ENCODE measurements at regions not wholly inside any gene's neighbourhood (a gene's known extent, or its start where the extent isn't known, plus 50 kb on each side); places are given as distances from the start of the nearest gene placed in this dataset.

GRCh38 chr1:29855561-29856160 is 619.3 kb downstream of the PTPRU start:
- H3K4me1 ChIP-seq (ENCODE audit: insufficient read depth, low read length) = no peaks in the 10 kb centered on the region
- no TSS peak for BruUV-seq (replicated peaks)
- DNase-seq (ENCODE audit: low spot score) = no peak
- H3K79me2 ChIP-seq (ENCODE audit: insufficient read depth, low read length) = no peaks in the 10 kb centered on the region
- no peak overlapping the region for H3K4me3 ChIP-seq (replicated peaks in 1 of 3; ENCODE audit: insufficient read depth in 1 of 3, low read depth in 2 of 3, low read length in 3 of 3)
- no peak for ATAC-seq
- no peak for TF ChIP-seq ZNF451 (CRISPR knock-in tag; IDR thresholded peaks at IDR 0.05)
- TF ChIP-seq ZNF546 (CRISPR knock-in tag; conservative IDR thresholded peaks at IDR 0.05) = no peak
- H3K27me3 ChIP-seq (ENCODE audit: control insufficient read depth in 1 of 2, insufficient read depth in 2 of 2, low read length in 2 of 2) = peaks cover 0 to 2% of the 10 kb centered on the region in 2 experiments; a peak in 3 of 5 replicates
- no peak for FAIRE-seq
- ChIA-PET CTCF (ENCODE audit: low intra/inter-chr PET ratio, low total read pairs) (no interaction called here), POLR2A (no interaction called here)
- H3K9ac ChIP-seq (ENCODE audit: insufficient read depth, low read depth, low read length) = no peak overlapping the region
- no peaks in the 10 kb centered on the region for H4K20me1 ChIP-seq (ENCODE audit: insufficient read depth, low read length)
- H3K27ac ChIP-seq (ENCODE audit: extremely low read length, insufficient read depth, low read length) = no peak overlapping the region
- no peak overlapping the region for H3K4me2 ChIP-seq (ENCODE audit: low read depth, low read length)
- WGBS (ENCODE audit: low lambda C conversion rate) = 23% methylated on average over 10 of the region's 10 CpGs
- intact Hi-C loops (cut with micrococcal nuclease; ENCODE audit: unreplicated experiment) = no loop called here
- peaks cover 2% of the 10 kb centered on the region; the same call in 1 of the 2 replicates for H3K9me3 ChIP-seq (ENCODE audit: low read length)
- no peak overlapping the region for H2AFZ ChIP-seq (ENCODE audit: low read length)
- in situ Hi-C loops (cut with HindIII; ENCODE audit: extremely low pct_ligation_motif_present, low pct_unique_long_range_greater_than_20kb) = loop anchor here (10.0 kb wide), 1 partner anchor 621 kb away; the partner anchor contains the start of genes MECR and PTPRU
- no peaks in the 10 kb centered on the region for H3K36me3 ChIP-seq (replicated peaks in 1 of 2; ENCODE audit: control insufficient read depth in 1 of 2, insufficient read depth in 2 of 2, low read length in 2 of 2)

- H3K9ac ChIP-seq (ENCODE audit: insufficient read depth, low read depth, low read length) = no peak overlapping the region
- H3K9me3 ChIP-seq (ENCODE audit: low read length) = no peaks in the 10 kb centered on the region
- TF ChIP-seq ATF7 (IDR thresholded peaks at IDR 0.05) (peak; percentile 11; the same call in 1 of the 2 replicates), ATF7 (CRISPR knock-in tag; IDR thresholded peaks at IDR 0.05) (no peak), NR2C2 (CRISPR knock-in tag; IDR thresholded peaks at IDR 0.05; ENCODE audit: borderline replicate concordance) (no peak)
- H3K4me3 ChIP-seq (replicated peaks in 1 of 3; ENCODE audit: insufficient read depth in 1 of 3, low read depth in 2 of 3, low read length in 3 of 3) = no peak overlapping the region
- H4K20me1 ChIP-seq (ENCODE audit: insufficient read depth, low read length) = no peaks in the 10 kb centered on the region
- no peak overlapping the region for H3K4me2 ChIP-seq (ENCODE audit: low read depth, low read length)
- ATAC-seq (no peak), FAIRE-seq (no peak), DNase-seq (ENCODE audit: low spot score) (no peak)
- H3K79me2 ChIP-seq (ENCODE audit: insufficient read depth, low read length) = no peaks in the 10 kb centered on the region
- POLR2A ChIA-PET = no interaction called here
- H3K27me3 ChIP-seq (ENCODE audit: control insufficient read depth in 1 of 2, insufficient read depth in 2 of 2, low read length in 2 of 2) = peaks cover 0 to 2% of the 10 kb centered on the region in 2 experiments; a peak in 3 of 5 replicates
- no peak overlapping the region for H2AFZ ChIP-seq (ENCODE audit: low read length)
- H3K4me1 ChIP-seq (ENCODE audit: insufficient read depth, low read length) = no peaks in the 10 kb centered on the region
- H3K27ac ChIP-seq (ENCODE audit: extremely low read length, insufficient read depth, low read length) = no peak overlapping the region
- intact Hi-C loops (cut with micrococcal nuclease; ENCODE audit: unreplicated experiment) (no loop called here), in situ Hi-C loops (cut with HindIII; ENCODE audit: extremely low pct_ligation_motif_present, low pct_unique_long_range_greater_than_20kb) (loop anchor here (10.0 kb wide), 1 partner anchor 620 kb away; the partner anchor contains the start of genes MECR and PTPRU)
- no TSS peak for BruUV-seq (replicated peaks)
- 25% methylated on average over 9 of the region's 9 CpGs for WGBS (ENCODE audit: low lambda C conversion rate)
- CTCF ChIA-PET (ENCODE audit: low intra/inter-chr PET ratio, low total read pairs) = no interaction called here
- no peaks in the 10 kb centered on the region for H3K36me3 ChIP-seq (replicated peaks in 1 of 2; ENCODE audit: control insufficient read depth in 1 of 2, insufficient read depth in 2 of 2, low read length in 2 of 2)
Measured at GRCh38 chr1:29854700-29855276, 618.5 kb downstream of the PTPRU start.
